ENCODE measurements at regions not wholly inside any gene's neighbourhood (a gene's known extent, or its start where the extent isn't known, plus 50 kb on each side); places are given as distances from the start of the nearest gene placed in this dataset.

- no peak for DNase-seq
- no peaks in the 10 kb centered on the region for H3K4me1 Mint-ChIP-seq (ENCODE audit: low read depth, unreplicated experiment)
- no peaks in the 10 kb centered on the region for H3K27me3 Mint-ChIP-seq (ENCODE audit: unreplicated experiment)
- H3K9me3 Mint-ChIP-seq (ENCODE audit: unreplicated experiment): no peaks in the 10 kb centered on the region
- H3K4me3 Mint-ChIP-seq (ENCODE audit: unreplicated experiment): no peak overlapping the region
- no peaks in the 10 kb centered on the region for H3K36me3 Mint-ChIP-seq (ENCODE audit: unreplicated experiment)
- H3K27ac Mint-ChIP-seq (ENCODE audit: unreplicated experiment): no peak overlapping the region
- TF ChIP-seq CTCF (IDR thresholded peaks at IDR 0.05; ENCODE audit: partially characterized antibody, unreplicated experiment): no peak
These were observed 231.3 kb upstream of the RHOBTB1 start for GRCh38 chr10:61175316-61175715.

- no peak for DNase-seq
- Mint-ChIP-seq H3K9me3 (ENCODE audit: unreplicated experiment) (peaks cover 1% of the 10 kb centered on the region), H3K4me1 (ENCODE audit: low read depth, unreplicated experiment) (no peaks in the 10 kb centered on the region), H3K27ac (ENCODE audit: unreplicated experiment) (no peak overlapping the region), H3K36me3 (ENCODE audit: unreplicated experiment) (no peaks in the 10 kb centered on the region), H3K27me3 (ENCODE audit: unreplicated experiment) (no peaks in the 10 kb centered on the region), H3K4me3 (ENCODE audit: unreplicated experiment) (no peak overlapping the region)
- no peak for TF ChIP-seq CTCF (IDR thresholded peaks at IDR 0.05; ENCODE audit: partially characterized antibody, unreplicated experiment)
These were observed 229.5 kb upstream of the RHOBTB1 start for GRCh38 chr10:61173450-61173849.

GRCh38 chr10:61172182-61172926 is 228.4 kb upstream of the RHOBTB1 start:
- H3K27ac Mint-ChIP-seq (ENCODE audit: unreplicated experiment): no peak overlapping the region
- no peak overlapping the region for H3K4me3 Mint-ChIP-seq (ENCODE audit: unreplicated experiment)
- H3K27me3 Mint-ChIP-seq (ENCODE audit: unreplicated experiment): no peaks in the 10 kb centered on the region
- no peaks in the 10 kb centered on the region for H3K4me1 Mint-ChIP-seq (ENCODE audit: low read depth, unreplicated experiment)
- DNase-seq: no peak
- no peaks in the 10 kb centered on the region for H3K36me3 Mint-ChIP-seq (ENCODE audit: unreplicated experiment)
- peaks cover 1% of the 10 kb centered on the region for H3K9me3 Mint-ChIP-seq (ENCODE audit: unreplicated experiment)
- TF ChIP-seq CTCF (IDR thresholded peaks at IDR 0.05; ENCODE audit: partially characterized antibody, unreplicated experiment): no peak

GRCh38 chr10:61170594-61170993 is 226.6 kb upstream of the RHOBTB1 start:
- Mint-ChIP-seq H3K27me3 (ENCODE audit: unreplicated experiment) (no peaks in the 10 kb centered on the region), H3K4me3 (ENCODE audit: unreplicated experiment) (no peak overlapping the region), H3K9me3 (ENCODE audit: unreplicated experiment) (peaks cover 1% of the 10 kb centered on the region), H3K27ac (ENCODE audit: unreplicated experiment) (no peak overlapping the region), H3K36me3 (ENCODE audit: unreplicated experiment) (no peaks in the 10 kb centered on the region), H3K4me1 (ENCODE audit: low read depth, unreplicated experiment) (no peaks in the 10 kb centered on the region)
- no peak for DNase-seq
- TF ChIP-seq CTCF (IDR thresholded peaks at IDR 0.05; ENCODE audit: partially characterized antibody, unreplicated experiment): no peak

GRCh38 chr10:61169294-61169693 is 225.3 kb upstream of the RHOBTB1 start:
- TF ChIP-seq CTCF (IDR thresholded peaks at IDR 0.05; ENCODE audit: partially characterized antibody, unreplicated experiment): no peak
- Mint-ChIP-seq H3K9me3 (ENCODE audit: unreplicated experiment) (peaks cover 1% of the 10 kb centered on the region), H3K4me3 (ENCODE audit: unreplicated experiment) (no peak overlapping the region), H3K4me1 (ENCODE audit: low read depth, unreplicated experiment) (no peaks in the 10 kb centered on the region), H3K27ac (ENCODE audit: unreplicated experiment) (no peak overlapping the region), H3K27me3 (ENCODE audit: unreplicated experiment) (no peaks in the 10 kb centered on the region), H3K36me3 (ENCODE audit: unreplicated experiment) (no peaks in the 10 kb centered on the region)
- no peak for DNase-seq
